ENCODE measurements at regions not wholly inside any gene's neighbourhood (a gene's known extent, or its start where the extent isn't known, plus 50 kb on each side); places are given as distances from the start of the nearest gene placed in this dataset.

GRCh38 chr3:102790747-102791325 is 356.0 kb downstream of the ZPLD1 start:
- TF ChIP-seq CTCF (IDR thresholded peaks at IDR 0.05), result no peak
- no peak for TF ChIP-seq POLR2A (IDR thresholded peaks at IDR 0.05)
